Neural progenitor cell (in vitro differentiated cells): ENCODE measurements at regions not wholly inside any gene's neighbourhood (a gene's known extent, or its start where the extent isn't known, plus 50 kb on each side); places are given as distances from the start of the nearest gene placed in this dataset.

Experiments
- DNase-seq: peaks from one replicate; pipeline ENCODE4 v3.0.0-alpha.2; 2016; ENCODE audit warnings: low spot score
- H2AFZ ChIP-seq: fragments of 200-600 bp; sonication (generic); replicated peaks from 2 replicates; pipeline ENCODE4 v1.6.1; 2016; ENCODE audit warnings: antibody characterized with exemption
- H3F3A ChIP-seq: fragments of 200-600 bp; sonication (generic); 2 replicates; pipeline ENCODE4 v1.6.1; 2016; ENCODE audit warnings: antibody characterized with exemption, low read depth
- H3K27ac ChIP-seq: fragments of 200-600 bp; sonication (generic); 2 replicates; pipeline ENCODE4 v1.5.1; 2016; ENCODE audit warnings: mild to moderate bottlenecking
- H3K27me3 ChIP-seq: fragments of 200-600 bp; sonication (generic); 2 replicates; pipeline ENCODE4 v1.6.1; 2016; ENCODE audit warnings: mild to moderate bottlenecking, moderate library complexity
- H3K36me3 ChIP-seq: fragments of 200-600 bp; sonication (generic); 2 replicates; pipeline ENCODE4 v1.5.1; 2016
- H3K4me1 ChIP-seq: fragments of 200-600 bp; sonication (generic); 2 replicates; pipeline ENCODE4 v1.6.1; 2016; ENCODE audit warnings: mixed run types
- H3K4me2 ChIP-seq: fragments of 200-600 bp; sonication (generic); 2 replicates; pipeline ENCODE4 v1.6.1; 2016
- H3K4me3 ChIP-seq: fragments of 200-600 bp; sonication (generic); 2 replicates; pipeline ENCODE4 v1.5.1; 2016
- H3K79me2 ChIP-seq: fragments of 200-600 bp; sonication (generic); 2 replicates; pipeline ENCODE4 v1.6.1; 2016; ENCODE audit warnings: low read depth
- H3K9ac ChIP-seq: fragments of 200-600 bp; sonication (generic); 2 replicates; pipeline ENCODE4 v1.6.1; 2016
- H3K9me3 ChIP-seq: fragments of 200-600 bp; sonication (generic); 2 replicates; pipeline ENCODE4 v1.5.1; 2016; ENCODE audit warnings: low read depth
- H4K20me1 ChIP-seq: fragments of 200-600 bp; sonication (generic); 2 replicates; pipeline ENCODE4 v1.6.1; 2016; ENCODE audit warnings: low read depth
- H3K27ac Mint-ChIP-seq: 3 replicates; pipeline ENCODE4 v1.8.0; 2021; ENCODE audit warnings: mixed read lengths
- H3K27me3 Mint-ChIP-seq: 2 replicates; pipeline ENCODE4 v1.8.0; 2022; ENCODE audit warnings: low read depth, mild to moderate bottlenecking, inconsistent platforms, moderate library complexity, mixed read lengths; ENCODE audit not compliant: insufficient read depth
- H3K36me3 Mint-ChIP-seq: 3 replicates; pipeline ENCODE4 v1.8.0; 2021; ENCODE audit warnings: mixed read lengths
- H3K4me1 Mint-ChIP-seq: 3 replicates; pipeline ENCODE4 v1.8.0; 2021; ENCODE audit warnings: mixed read lengths
- H3K4me3 Mint-ChIP-seq: 3 replicates; pipeline ENCODE4 v1.8.0; 2021; ENCODE audit warnings: mild to moderate bottlenecking, moderate library complexity, mixed read lengths
- H3K9me3 Mint-ChIP-seq: 3 replicates; pipeline ENCODE4 v1.8.0; 2020; ENCODE audit warnings: mixed read lengths
- EZH2 ChIP-seq: fragments of 200-600 bp; sonication (generic); IDR thresholded peaks from 2 replicates; pipeline ENCODE4 v1.6.1; 2017; ENCODE audit warnings: antibody characterized with exemption, mild to moderate bottlenecking, moderate library complexity
- EZH2phosphoT487 ChIP-seq: fragments of 200-600 bp; sonication (generic); IDR thresholded peaks from 2 replicates; pipeline ENCODE4 v1.6.1; 2017; ENCODE audit warnings: antibody characterized with exemption
- TF ChIP-seq, protein P1 (sequence below): fragments of 200-600 bp; sonication (generic); IDR thresholded peaks from 2 replicates; pipeline ENCODE4 v1.5.1; 2017; ENCODE audit warnings: antibody characterized with exemption, mild to moderate bottlenecking

- H3K79me2 ChIP-seq, result no peaks in the 10 kb centered on the region
- no peak overlapping the region for H3K4me3 Mint-ChIP-seq
- H3K36me3 Mint-ChIP-seq, result no peaks in the 10 kb centered on the region
- H3K4me1 Mint-ChIP-seq, result no peaks in the 10 kb centered on the region
- no peak overlapping the region for H3K27ac Mint-ChIP-seq
- no peak overlapping the region for H3K27ac ChIP-seq
- no peaks in the 10 kb centered on the region for H3K9me3 ChIP-seq
- H2AFZ ChIP-seq, result no peak overlapping the region
- H3K9me3 Mint-ChIP-seq, result no peaks in the 10 kb centered on the region
- no peak for DNase-seq
- no peaks in the 10 kb centered on the region for H3K4me1 ChIP-seq
- H3F3A ChIP-seq, result no peaks in the 10 kb centered on the region
- no peak overlapping the region for H3K4me3 ChIP-seq
- no peaks in the 10 kb centered on the region for H3K36me3 ChIP-seq
- H3K27me3 ChIP-seq, result no peaks in the 10 kb centered on the region
- no peaks in the 10 kb centered on the region for H4K20me1 ChIP-seq
- H3K9ac ChIP-seq, result no peak overlapping the region
- H3K27me3 Mint-ChIP-seq, result peaks cover 3% of the 10 kb centered on the region
- TF ChIP-seq, protein P1, sequence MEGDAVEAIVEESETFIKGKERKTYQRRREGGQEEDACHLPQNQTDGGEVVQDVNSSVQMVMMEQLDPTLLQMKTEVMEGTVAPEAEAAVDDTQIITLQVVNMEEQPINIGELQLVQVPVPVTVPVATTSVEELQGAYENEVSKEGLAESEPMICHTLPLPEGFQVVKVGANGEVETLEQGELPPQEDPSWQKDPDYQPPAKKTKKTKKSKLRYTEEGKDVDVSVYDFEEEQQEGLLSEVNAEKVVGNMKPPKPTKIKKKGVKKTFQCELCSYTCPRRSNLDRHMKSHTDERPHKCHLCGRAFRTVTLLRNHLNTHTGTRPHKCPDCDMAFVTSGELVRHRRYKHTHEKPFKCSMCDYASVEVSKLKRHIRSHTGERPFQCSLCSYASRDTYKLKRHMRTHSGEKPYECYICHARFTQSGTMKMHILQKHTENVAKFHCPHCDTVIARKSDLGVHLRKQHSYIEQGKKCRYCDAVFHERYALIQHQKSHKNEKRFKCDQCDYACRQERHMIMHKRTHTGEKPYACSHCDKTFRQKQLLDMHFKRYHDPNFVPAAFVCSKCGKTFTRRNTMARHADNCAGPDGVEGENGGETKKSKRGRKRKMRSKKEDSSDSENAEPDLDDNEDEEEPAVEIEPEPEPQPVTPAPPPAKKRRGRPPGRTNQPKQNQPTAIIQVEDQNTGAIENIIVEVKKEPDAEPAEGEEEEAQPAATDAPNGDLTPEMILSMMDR, result no peak
- no peak for TF ChIP-seq EZH2
- TF ChIP-seq EZH2phosphoT487, result no peak
- no peak overlapping the region for H3K4me2 ChIP-seq
These were observed 1755.3 kb upstream of the SPRY2 start for GRCh38 chr13:82096256-82096655.

- H3K4me3 Mint-ChIP-seq, result no peak overlapping the region
- H3K36me3 ChIP-seq, result no peaks in the 10 kb centered on the region
These were observed 1751.4 kb upstream of the SPRY2 start for GRCh38 chr13:82092312-82092711.

GRCh38 chr13:82088781-82089180, 1747.9 kb upstream of the SPRY2 start:
- Histone ChIP-seq H3F3A (no peaks in the 10 kb centered on the region), H2AFZ (no peak overlapping the region), H3K4me3 (no peak overlapping the region), H3K27me3 (no peaks in the 10 kb centered on the region), H3K79me2 (no peaks in the 10 kb centered on the region), H3K9me3 (no peaks in the 10 kb centered on the region), H3K36me3 (no peaks in the 10 kb centered on the region), H3K4me2 (no peak overlapping the region), H3K9ac (no peak overlapping the region), H3K4me1 (no peaks in the 10 kb centered on the region), H4K20me1 (no peaks in the 10 kb centered on the region), H3K27ac (no peak overlapping the region)
- Mint-ChIP-seq H3K9me3 (no peaks in the 10 kb centered on the region), H3K27me3 (peaks cover 3% of the 10 kb centered on the region), H3K4me1 (peaks cover 4% of the 10 kb centered on the region), H3K4me3 (no peak overlapping the region), H3K36me3 (no peaks in the 10 kb centered on the region), H3K27ac (no peak overlapping the region)
- TF ChIP-seq EZH2phosphoT487 (no peak), EZH2 (no peak)
- TF ChIP-seq, protein P1, result no peak
- DNase-seq, result no peak

More at GRCh38 chr13:82092312-82092711, 1751.4 kb upstream of the SPRY2 start:
- Histone ChIP-seq H2AFZ (no peak overlapping the region), H3K27me3 (no peaks in the 10 kb centered on the region), H4K20me1 (no peaks in the 10 kb centered on the region), H3F3A (no peaks in the 10 kb centered on the region), H3K4me2 (no peak overlapping the region), H3K4me1 (no peaks in the 10 kb centered on the region), H3K9me3 (no peaks in the 10 kb centered on the region), H3K27ac (no peak overlapping the region), H3K9ac (no peak overlapping the region), H3K4me3 (no peak overlapping the region), H3K79me2 (no peaks in the 10 kb centered on the region)
- TF ChIP-seq, protein P1, result no peak
- no peak for TF ChIP-seq EZH2
- no peak for TF ChIP-seq EZH2phosphoT487
- H3K4me1 Mint-ChIP-seq, result peaks cover 4% of the 10 kb centered on the region
- no peaks in the 10 kb centered on the region for H3K9me3 Mint-ChIP-seq
- no peaks in the 10 kb centered on the region for H3K36me3 Mint-ChIP-seq
- peaks cover 3% of the 10 kb centered on the region for H3K27me3 Mint-ChIP-seq
- no peak for DNase-seq
- no peak overlapping the region for H3K27ac Mint-ChIP-seq

- Mint-ChIP-seq H3K9me3 (no peaks in the 10 kb centered on the region), H3K27ac (no peak overlapping the region), H3K27me3 (no peaks in the 10 kb centered on the region), H3K36me3 (no peaks in the 10 kb centered on the region), H3K4me3 (no peak overlapping the region), H3K4me1 (no peaks in the 10 kb centered on the region)
- no peak overlapping the region for H3K27ac ChIP-seq
- no peaks in the 10 kb centered on the region for H3K79me2 ChIP-seq
- no peaks in the 10 kb centered on the region for H3K4me1 ChIP-seq
- no peak for DNase-seq
- H4K20me1 ChIP-seq, result no peaks in the 10 kb centered on the region
- TF ChIP-seq, protein P1, result no peak
- no peak for TF ChIP-seq EZH2
- H3K9ac ChIP-seq, result no peak overlapping the region
- no peaks in the 10 kb centered on the region for H3K27me3 ChIP-seq
- H3K4me3 ChIP-seq, result no peak overlapping the region
- H3K4me2 ChIP-seq, result no peak overlapping the region
- H3F3A ChIP-seq, result no peaks in the 10 kb centered on the region
- no peak overlapping the region for H2AFZ ChIP-seq
- H3K9me3 ChIP-seq, result no peaks in the 10 kb centered on the region
- no peaks in the 10 kb centered on the region for H3K36me3 ChIP-seq
These were observed 1735.6 kb upstream of the SPRY2 start for GRCh38 chr13:82076496-82076895.
